ENCODE measurements at regions not wholly inside any gene's neighbourhood (a gene's known extent, or its start where the extent isn't known, plus 50 kb on each side); places are given as distances from the start of the nearest gene placed in this dataset.

DNA sequence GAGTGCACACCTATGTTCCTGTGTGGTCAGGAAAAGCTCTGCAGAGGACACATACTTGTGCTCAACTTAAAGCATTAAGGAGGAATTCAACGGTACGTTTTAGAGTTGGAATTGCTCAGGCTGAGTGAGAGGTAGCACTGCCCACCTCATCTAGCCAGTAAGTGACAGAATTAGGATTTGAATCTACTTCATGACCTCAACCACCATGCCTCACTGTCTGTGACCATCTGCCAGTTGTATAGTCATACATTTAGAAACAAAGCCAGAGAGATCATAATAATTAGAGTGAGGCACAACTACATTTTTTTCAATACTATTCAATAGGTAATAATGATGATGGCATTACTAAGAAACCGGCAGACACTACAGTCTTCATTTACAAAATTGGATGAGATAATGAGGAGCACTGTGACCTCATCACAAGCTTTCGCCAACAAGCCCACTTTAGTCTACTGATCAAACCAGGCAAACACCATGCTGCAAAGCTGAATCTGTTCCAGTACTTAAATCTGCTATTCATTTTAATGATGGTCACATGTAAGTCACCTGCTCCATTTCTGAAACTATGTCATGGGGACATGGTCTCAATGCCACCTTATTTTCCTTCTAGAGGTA lies 1018.4 kb downstream of the TMEM182 start:
- no peaks in the 10 kb centered on the region for H3K9me3 ChIP-seq (ENCODE audit: low read depth, low read length)
- no peak overlapping the region for H3K27ac ChIP-seq
- DNase-seq (ENCODE audit: low read depth, low spot score): no peak
- TF ChIP-seq POLR2AphosphoS5 (IDR thresholded peaks at IDR 0.05; ENCODE audit: borderline replicate concordance, low read depth, low read length): no peak
- no peak for TF ChIP-seq FOXP2 (optimal IDR thresholded peaks at IDR 0.05; ENCODE audit: control extremely low read depth, extremely low read length, insufficient read depth)
- TF ChIP-seq EZH2 (IDR thresholded peaks at IDR 0.05): no peak
- no peaks in the 10 kb centered on the region for H3K36me3 ChIP-seq (ENCODE audit: insufficient read depth, low read length)
- no peak overlapping the region for H3K4me3 ChIP-seq
- H3K9ac ChIP-seq (ENCODE audit: insufficient read length): no peak overlapping the region

DNA sequence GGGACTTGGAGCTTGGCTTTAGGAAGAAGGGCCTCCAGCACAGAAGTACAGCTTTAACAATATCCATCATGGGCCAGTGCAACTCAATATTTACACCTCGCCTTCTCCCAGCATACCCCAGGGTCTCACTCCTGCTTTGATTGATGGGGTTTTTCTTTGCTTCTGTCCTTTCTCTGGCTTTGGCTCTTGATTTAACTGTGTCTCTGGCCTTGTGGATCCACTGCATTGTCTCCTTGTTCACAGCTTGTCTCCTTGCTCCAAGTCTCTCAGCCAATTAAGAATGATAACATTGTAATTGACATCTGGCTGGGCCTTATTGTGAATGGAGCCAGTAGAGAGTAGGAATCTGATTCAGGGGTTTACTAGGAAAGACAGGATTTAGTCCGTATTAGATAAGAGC lies 1019.5 kb downstream of the TMEM182 start:
- no peak for TF ChIP-seq EZH2 (IDR thresholded peaks at IDR 0.05)
- no peak for TF ChIP-seq POLR2AphosphoS5 (IDR thresholded peaks at IDR 0.05; ENCODE audit: borderline replicate concordance, low read depth, low read length)
- no peak for TF ChIP-seq FOXP2 (optimal IDR thresholded peaks at IDR 0.05; ENCODE audit: control extremely low read depth, extremely low read length, insufficient read depth)
- H3K27ac ChIP-seq: no peak overlapping the region
- no peak overlapping the region for H3K9ac ChIP-seq (ENCODE audit: insufficient read length)
- DNase-seq (ENCODE audit: low read depth, low spot score): no peak
- H3K9me3 ChIP-seq (ENCODE audit: low read depth, low read length): no peaks in the 10 kb centered on the region
- no peak overlapping the region for H3K4me3 ChIP-seq
- no peaks in the 10 kb centered on the region for H3K36me3 ChIP-seq (ENCODE audit: insufficient read depth, low read length)

DNA sequence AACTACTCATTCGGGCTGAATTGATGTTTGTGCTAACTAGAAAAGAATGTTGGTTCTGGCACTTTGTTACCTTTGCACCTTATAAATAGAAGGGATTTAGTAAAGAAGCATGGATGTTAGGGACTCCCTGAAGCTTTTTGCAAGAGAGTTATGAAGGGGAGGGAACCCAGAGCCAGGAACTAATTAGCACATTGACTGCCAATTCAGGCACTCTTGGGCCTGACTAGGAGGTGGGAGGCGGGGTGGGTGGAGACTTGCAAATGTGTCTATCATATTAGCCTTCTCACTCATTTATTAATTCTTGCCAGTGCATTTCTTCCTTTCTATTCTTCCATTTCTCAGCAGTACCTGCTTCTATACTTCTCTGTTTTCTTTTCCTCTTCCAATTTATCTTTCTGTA lies 1022.4 kb downstream of the TMEM182 start:
- Histone ChIP-seq H3K36me3 (ENCODE audit: insufficient read depth, low read length) (no peaks in the 10 kb centered on the region), H3K4me3 (no peak overlapping the region), H3K27ac (no peak overlapping the region), H3K9me3 (ENCODE audit: low read depth, low read length) (no peaks in the 10 kb centered on the region), H3K9ac (ENCODE audit: insufficient read length) (no peak overlapping the region)
- no peak for DNase-seq (ENCODE audit: low read depth, low spot score)
- no peak for TF ChIP-seq FOXP2 (optimal IDR thresholded peaks at IDR 0.05; ENCODE audit: control extremely low read depth, extremely low read length, insufficient read depth)
- TF ChIP-seq EZH2 (IDR thresholded peaks at IDR 0.05): no peak
- TF ChIP-seq POLR2AphosphoS5 (IDR thresholded peaks at IDR 0.05; ENCODE audit: borderline replicate concordance, low read depth, low read length): no peak

DNA sequence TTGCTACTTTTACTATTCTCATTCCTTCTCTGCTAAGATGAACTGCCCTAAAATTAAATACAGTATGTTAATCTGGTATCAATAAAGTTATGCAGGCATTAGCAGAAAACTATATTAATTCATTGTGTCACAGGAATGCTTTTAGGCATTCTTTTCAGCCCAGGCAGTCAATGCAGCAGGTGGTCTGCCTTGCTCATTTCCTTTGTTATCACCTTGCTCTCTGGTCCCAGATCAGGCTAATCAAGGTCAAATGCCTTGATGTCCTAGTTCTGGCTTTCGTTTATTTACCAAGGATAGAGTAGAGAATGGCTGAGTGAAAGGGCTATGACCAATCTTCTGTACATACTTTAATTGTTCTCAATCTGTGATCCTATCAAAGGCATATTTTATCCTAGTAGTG lies 1023.6 kb downstream of the TMEM182 start:
- no peak for TF ChIP-seq FOXP2 (optimal IDR thresholded peaks at IDR 0.05; ENCODE audit: control extremely low read depth, extremely low read length, insufficient read depth)
- no peak for TF ChIP-seq POLR2AphosphoS5 (IDR thresholded peaks at IDR 0.05; ENCODE audit: borderline replicate concordance, low read depth, low read length)
- TF ChIP-seq EZH2 (IDR thresholded peaks at IDR 0.05): no peak
- no peak for DNase-seq (ENCODE audit: low read depth, low spot score)
- H3K4me3 ChIP-seq: no peak overlapping the region
- H3K9me3 ChIP-seq (ENCODE audit: low read depth, low read length): no peaks in the 10 kb centered on the region
- no peaks in the 10 kb centered on the region for H3K36me3 ChIP-seq (ENCODE audit: insufficient read depth, low read length)
- no peak overlapping the region for H3K27ac ChIP-seq
- no peak overlapping the region for H3K9ac ChIP-seq (ENCODE audit: insufficient read length)

DNA sequence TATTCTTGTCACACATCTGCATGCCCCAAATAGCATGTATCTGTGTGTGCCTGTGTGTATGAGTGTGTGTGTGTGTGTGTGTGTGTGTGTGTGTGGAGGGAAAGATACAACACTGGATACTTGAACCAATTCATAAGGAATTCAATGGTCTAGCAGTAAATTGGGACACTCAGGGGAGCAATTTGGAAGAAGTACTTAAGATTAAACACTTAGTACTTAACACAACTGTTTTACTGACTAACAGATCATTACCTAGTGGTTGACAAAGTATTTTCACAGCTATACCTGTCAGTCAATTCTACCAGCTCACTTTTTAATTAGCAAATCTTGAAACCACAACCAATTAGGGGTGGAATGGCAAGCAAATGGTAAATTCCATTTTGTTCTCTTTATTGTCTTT lies 1024.1 kb downstream of the TMEM182 start:
- TF ChIP-seq FOXP2 (optimal IDR thresholded peaks at IDR 0.05; ENCODE audit: control extremely low read depth, extremely low read length, insufficient read depth): no peak
- DNase-seq (ENCODE audit: low read depth, low spot score): no peak
- H3K36me3 ChIP-seq (ENCODE audit: insufficient read depth, low read length): no peaks in the 10 kb centered on the region
- no peak overlapping the region for H3K4me3 ChIP-seq
- H3K9ac ChIP-seq (ENCODE audit: insufficient read length): no peak overlapping the region
- H3K9me3 ChIP-seq (ENCODE audit: low read depth, low read length): no peaks in the 10 kb centered on the region
- no peak overlapping the region for H3K27ac ChIP-seq

DNA sequence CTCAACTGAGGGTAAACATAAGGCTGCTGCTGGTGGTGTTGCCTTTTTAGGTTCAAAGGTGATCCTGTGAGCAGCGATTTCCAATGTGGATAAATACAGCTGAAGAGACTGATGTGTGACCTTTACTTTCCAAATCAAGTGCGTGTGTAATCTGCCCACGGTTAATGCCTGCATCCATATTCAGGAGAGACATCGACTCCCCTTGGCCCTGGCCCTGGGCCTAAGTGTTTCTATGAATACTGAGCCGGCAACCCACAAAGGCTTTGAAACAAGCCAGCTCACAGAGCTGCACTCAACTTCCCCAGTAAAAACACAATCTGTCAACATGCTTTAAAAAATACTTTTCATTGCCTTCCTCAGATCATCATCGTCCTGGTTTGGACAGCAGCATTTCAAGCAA lies 1026.6 kb downstream of the TMEM182 start:
- Histone ChIP-seq H3K36me3 (ENCODE audit: insufficient read depth, low read length) (no peaks in the 10 kb centered on the region), H3K4me3 (no peak overlapping the region), H3K9me3 (ENCODE audit: low read depth, low read length) (no peaks in the 10 kb centered on the region), H3K27ac (no peak overlapping the region), H3K9ac (ENCODE audit: insufficient read length) (no peak overlapping the region)
- no peak for DNase-seq (ENCODE audit: low read depth, low spot score)
- TF ChIP-seq FOXP2 (optimal IDR thresholded peaks at IDR 0.05; ENCODE audit: control extremely low read depth, extremely low read length, insufficient read depth) (no peak), POLR2AphosphoS5 (IDR thresholded peaks at IDR 0.05; ENCODE audit: borderline replicate concordance, low read depth, low read length) (no peak), EZH2 (IDR thresholded peaks at IDR 0.05) (no peak)

DNA sequence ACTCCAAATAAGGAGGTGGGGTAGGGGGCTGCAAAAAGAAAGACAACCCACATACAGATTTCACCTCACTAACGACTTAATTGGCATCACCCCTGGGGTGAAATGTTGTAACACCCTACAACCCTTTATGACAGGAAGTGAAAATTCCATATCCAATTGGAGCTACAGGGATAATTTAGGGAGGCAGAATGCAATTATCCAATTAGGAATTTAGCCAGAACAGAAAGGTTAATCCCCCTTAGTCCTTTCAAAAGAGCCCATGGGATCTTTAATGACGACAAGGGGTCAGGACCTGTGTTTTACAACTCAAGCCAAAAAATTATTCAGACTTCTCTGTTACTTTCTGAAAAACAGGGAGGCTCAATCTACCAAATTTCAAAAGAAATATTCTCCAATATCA lies 1027.1 kb downstream of the TMEM182 start:
- no peak overlapping the region for H3K27ac ChIP-seq
- no peaks in the 10 kb centered on the region for H3K36me3 ChIP-seq (ENCODE audit: insufficient read depth, low read length)
- TF ChIP-seq EZH2 (IDR thresholded peaks at IDR 0.05): no peak
- TF ChIP-seq POLR2AphosphoS5 (IDR thresholded peaks at IDR 0.05; ENCODE audit: borderline replicate concordance, low read depth, low read length): no peak
- no peak for TF ChIP-seq FOXP2 (optimal IDR thresholded peaks at IDR 0.05; ENCODE audit: control extremely low read depth, extremely low read length, insufficient read depth)
- H3K9me3 ChIP-seq (ENCODE audit: low read depth, low read length): no peaks in the 10 kb centered on the region
- no peak for DNase-seq (ENCODE audit: low read depth, low spot score)
- H3K4me3 ChIP-seq: no peak overlapping the region
- no peak overlapping the region for H3K9ac ChIP-seq (ENCODE audit: insufficient read length)

DNA sequence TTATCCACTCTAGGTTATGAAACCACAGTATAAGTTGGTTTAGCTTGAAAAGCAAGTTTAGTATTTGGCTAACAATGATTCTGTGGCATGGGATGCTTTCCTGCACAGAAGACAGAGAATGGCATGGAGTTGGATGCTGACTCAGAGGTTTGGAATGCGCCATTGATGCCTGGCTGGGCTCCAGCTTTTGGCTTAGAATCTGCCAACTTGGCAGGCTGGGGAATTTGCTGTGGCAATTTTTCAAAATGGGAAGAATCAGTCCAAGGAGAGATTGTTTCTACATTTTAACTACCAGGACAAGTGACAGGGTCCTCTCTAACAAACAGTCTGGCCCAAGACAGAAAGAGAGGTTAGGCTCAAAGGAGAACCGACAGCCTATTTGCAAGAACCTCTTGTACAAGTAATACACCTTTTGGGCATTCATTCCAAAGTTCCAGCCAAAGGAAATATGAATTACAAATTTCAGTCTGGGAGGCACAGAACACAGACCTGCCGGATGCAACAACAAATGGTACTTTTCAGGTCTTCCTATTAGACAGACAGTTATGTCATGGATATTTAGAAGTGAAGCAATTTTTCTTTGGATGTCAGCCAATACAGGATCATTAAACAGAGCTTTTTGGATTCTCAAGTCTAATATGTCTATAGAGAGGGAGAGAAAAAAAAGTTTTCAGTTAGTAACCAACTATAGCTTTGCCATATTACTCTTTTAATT lies 1027.7 kb downstream of the TMEM182 start:
- no peak overlapping the region for H3K9ac ChIP-seq (ENCODE audit: insufficient read length)
- H3K4me3 ChIP-seq: no peak overlapping the region
- H3K9me3 ChIP-seq (ENCODE audit: low read depth, low read length): no peaks in the 10 kb centered on the region
- peak; percentile 58 for DNase-seq (ENCODE audit: low read depth, low spot score)
- H3K36me3 ChIP-seq (ENCODE audit: insufficient read depth, low read length): no peaks in the 10 kb centered on the region
- TF ChIP-seq FOXP2 (optimal IDR thresholded peaks at IDR 0.05; ENCODE audit: control extremely low read depth, extremely low read length, insufficient read depth) (no peak), EZH2 (IDR thresholded peaks at IDR 0.05) (no peak), POLR2AphosphoS5 (IDR thresholded peaks at IDR 0.05; ENCODE audit: borderline replicate concordance, low read depth, low read length) (no peak)
- peak overlapping the region; percentile 29; the same call in 1 of the 2 replicates for H3K27ac ChIP-seq

All from SK-N-MC (cell line).